WERI-Rb-1 (cell line): ENCODE measurements at regions not wholly inside any gene's neighbourhood (a gene's known extent, or its start where the extent isn't known, plus 50 kb on each side); places are given as distances from the start of the nearest gene placed in this dataset.

Experiments
- DNase-seq: peaks from one replicate; pipeline ENCODE4 v3.0.0-alpha.2; 2020
- H3K27ac ChIP-seq: fragments of 250-450 bp; sonication (Bioruptor Pico); 2 replicates; pipeline ENCODE4 v1.5.1; 2020; ENCODE audit warnings: mild to moderate bottlenecking, moderate library complexity
- H3K27me3 ChIP-seq: fragments of 250-450 bp; sonication (Bioruptor Pico); 2 replicates; pipeline ENCODE4 v1.5.1; 2021; ENCODE audit warnings: mild to moderate bottlenecking, low read depth, moderate library complexity; ENCODE audit not compliant: insufficient read depth, severe bottlenecking
- H3K36me3 ChIP-seq: fragments of 250-450 bp; sonication (Bioruptor Pico); 2 replicates; pipeline ENCODE4 v1.5.1; 2020; ENCODE audit warnings: mild to moderate bottlenecking, moderate library complexity
- H3K4me3 ChIP-seq: 2 replicates; pipeline ENCODE4 v1.5.1; 2011; ENCODE audit warnings: low read depth, mild to moderate bottlenecking, control low read depth, low read length
- H3K9me3 ChIP-seq: fragments of 250-450 bp; sonication (Bioruptor Pico); 2 replicates; pipeline ENCODE4 v1.5.1; 2021; ENCODE audit warnings: mild to moderate bottlenecking, moderate library complexity; ENCODE audit not compliant: severe bottlenecking
- TF ChIP-seq, protein P1 (sequence below): IDR thresholded peaks from 2 replicates; pipeline ENCODE4 v1.5.1; 2011; ENCODE audit warnings: low read depth, mild to moderate bottlenecking, control low read depth, inconsistent platforms, low read length

DNA sequence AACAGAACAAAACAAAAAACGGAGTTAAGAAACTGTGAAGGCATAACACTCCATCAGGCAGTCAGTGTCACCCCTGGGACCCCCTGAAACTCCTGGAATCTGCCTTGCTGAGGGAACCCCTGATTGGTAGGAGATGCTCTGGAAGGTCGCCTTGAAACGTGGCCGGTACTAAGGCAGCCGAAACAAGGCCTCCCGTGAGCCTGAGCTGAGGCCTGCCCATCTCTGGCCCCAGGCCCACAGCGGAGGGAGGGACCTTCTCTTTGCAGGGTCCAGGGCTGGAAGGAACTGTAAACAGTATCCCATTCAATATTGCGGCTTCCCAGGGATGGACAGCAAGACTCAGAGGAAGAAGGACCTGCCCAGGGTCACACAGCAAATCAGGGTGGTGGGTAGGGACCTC is 155.7 kb downstream of the INHBB start:
- no peak for DNase-seq
- Histone ChIP-seq H3K27ac (no peak overlapping the region), H3K4me3 (no peak overlapping the region), H3K27me3 (no peaks in the 10 kb centered on the region), H3K9me3 (no peaks in the 10 kb centered on the region), H3K36me3 (no peaks in the 10 kb centered on the region)
- TF ChIP-seq, protein P1, sequence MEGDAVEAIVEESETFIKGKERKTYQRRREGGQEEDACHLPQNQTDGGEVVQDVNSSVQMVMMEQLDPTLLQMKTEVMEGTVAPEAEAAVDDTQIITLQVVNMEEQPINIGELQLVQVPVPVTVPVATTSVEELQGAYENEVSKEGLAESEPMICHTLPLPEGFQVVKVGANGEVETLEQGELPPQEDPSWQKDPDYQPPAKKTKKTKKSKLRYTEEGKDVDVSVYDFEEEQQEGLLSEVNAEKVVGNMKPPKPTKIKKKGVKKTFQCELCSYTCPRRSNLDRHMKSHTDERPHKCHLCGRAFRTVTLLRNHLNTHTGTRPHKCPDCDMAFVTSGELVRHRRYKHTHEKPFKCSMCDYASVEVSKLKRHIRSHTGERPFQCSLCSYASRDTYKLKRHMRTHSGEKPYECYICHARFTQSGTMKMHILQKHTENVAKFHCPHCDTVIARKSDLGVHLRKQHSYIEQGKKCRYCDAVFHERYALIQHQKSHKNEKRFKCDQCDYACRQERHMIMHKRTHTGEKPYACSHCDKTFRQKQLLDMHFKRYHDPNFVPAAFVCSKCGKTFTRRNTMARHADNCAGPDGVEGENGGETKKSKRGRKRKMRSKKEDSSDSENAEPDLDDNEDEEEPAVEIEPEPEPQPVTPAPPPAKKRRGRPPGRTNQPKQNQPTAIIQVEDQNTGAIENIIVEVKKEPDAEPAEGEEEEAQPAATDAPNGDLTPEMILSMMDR, result no peak

DNA sequence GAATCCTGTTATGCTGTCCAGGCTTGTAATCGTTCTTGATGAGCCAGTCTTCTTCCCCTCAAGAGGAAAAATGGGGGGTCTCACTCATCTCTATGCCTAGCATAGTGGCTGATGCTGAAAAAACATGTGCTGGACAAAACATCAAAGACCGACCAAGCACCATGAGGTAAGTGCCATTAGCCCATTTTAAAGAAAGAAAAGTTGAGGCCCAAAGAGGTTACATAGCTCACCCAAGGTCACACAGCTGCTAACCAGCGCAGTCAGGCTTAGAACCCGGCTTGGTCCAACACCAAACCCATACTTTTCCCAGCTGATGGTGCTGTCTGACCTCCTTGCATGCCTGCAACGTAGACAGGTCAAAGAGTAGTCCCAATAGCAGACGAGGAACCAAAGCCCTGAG is 156.4 kb downstream of the INHBB start:
- TF ChIP-seq, protein P1, result no peak
- Histone ChIP-seq H3K36me3 (no peaks in the 10 kb centered on the region), H3K27ac (no peak overlapping the region), H3K4me3 (no peak overlapping the region), H3K27me3 (no peaks in the 10 kb centered on the region), H3K9me3 (no peaks in the 10 kb centered on the region)
- DNase-seq, result no peak

DNA sequence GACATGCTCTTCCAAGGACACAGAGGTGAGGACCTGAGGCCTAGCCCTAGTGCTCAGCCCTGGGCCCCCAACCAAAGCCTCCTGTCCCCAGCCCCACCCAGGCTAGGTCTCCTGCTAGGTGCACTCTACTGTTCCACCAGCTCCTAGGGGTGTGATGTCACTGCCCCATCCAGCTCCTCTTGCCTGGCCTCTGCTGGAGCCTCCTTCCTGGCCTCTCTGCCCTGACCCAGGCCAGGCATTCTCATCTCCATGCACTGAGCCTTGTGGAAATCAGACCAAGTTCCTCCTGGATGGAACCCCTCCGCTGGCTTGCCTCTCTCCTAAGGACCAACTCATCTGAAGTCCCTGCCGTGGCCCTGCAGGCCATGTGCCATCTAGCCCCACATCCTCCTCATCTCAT is 156.8 kb downstream of the INHBB start:
- H3K36me3 ChIP-seq, result no peaks in the 10 kb centered on the region
- no peaks in the 10 kb centered on the region for H3K9me3 ChIP-seq
- H3K4me3 ChIP-seq, result no peak overlapping the region
- no peak overlapping the region for H3K27ac ChIP-seq
- DNase-seq, result no peak
- no peaks in the 10 kb centered on the region for H3K27me3 ChIP-seq
- TF ChIP-seq, protein P1, result no peak

DNA sequence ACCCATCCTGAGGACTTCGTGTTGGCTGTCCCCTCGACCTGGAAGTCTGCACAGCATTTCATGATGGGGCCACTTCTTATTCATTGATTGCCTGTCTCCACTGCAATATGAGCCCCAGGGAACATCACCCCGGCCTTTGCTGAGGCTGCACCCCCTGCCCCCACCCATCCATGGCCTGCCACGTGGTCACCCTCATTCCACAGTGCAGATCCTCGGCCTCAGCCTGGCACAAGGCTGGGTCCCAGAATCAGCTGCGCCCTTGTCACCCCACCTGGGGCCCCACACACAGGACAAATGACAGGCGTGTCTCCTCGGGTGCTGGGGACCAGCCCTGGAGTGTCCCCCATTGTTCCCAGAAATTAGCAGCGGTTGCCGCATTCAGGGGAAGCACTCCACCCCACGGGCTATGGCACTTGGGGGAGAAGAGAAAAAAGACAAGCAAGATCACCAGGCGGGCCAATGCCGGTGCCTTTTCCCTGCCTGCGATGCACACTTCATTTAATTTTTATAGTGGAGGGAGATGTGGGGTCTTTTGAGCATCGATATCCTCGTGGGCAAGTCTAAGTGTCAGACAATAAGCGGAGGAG is 157.4 kb downstream of the INHBB start:
- Histone ChIP-seq H3K36me3 (no peaks in the 10 kb centered on the region), H3K4me3 (no peak overlapping the region), H3K27ac (no peak overlapping the region), H3K27me3 (no peaks in the 10 kb centered on the region), H3K9me3 (no peaks in the 10 kb centered on the region)
- no peak for DNase-seq
- TF ChIP-seq, protein P1, result no peak

DNA sequence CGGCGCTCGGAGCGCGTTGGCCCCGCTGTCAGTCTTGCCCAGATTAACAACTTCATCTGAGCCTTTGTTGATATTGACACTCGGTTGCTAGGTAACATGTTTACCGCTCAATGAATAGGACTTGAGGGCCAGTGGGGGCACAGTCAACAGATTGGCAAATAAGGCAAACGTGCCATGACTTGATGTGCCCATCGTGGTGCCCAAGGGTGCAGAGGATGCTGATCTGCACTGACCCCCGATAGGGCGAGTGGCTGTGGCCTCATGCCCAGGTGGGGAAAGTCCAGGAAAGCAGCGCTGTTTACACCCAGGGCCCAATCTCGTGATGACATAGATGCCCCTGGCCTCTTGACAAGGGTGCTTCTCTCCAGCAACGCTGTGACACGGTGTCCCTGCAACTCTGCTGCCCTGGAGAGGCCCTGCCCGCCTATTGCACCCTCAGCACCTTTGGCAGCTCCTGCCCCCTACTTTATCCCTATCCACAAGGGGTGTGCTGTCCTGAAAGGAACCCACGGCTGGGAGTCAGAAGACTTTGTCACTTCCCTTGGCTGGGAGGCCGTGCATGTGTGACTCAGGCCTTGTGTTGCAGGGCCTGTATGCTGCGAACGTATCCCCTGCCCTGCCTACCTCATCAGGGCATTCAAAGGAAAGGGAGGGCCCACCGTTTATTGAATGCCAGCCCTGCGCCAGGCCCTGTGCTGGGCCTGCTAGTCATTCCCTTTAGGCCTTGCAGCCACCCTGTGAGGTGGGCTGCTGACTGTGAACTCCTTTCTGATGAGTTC is 158.0 kb downstream of the INHBB start:
- H3K4me3 ChIP-seq, result no peak overlapping the region
- H3K9me3 ChIP-seq, result no peaks in the 10 kb centered on the region
- TF ChIP-seq, protein P1, result no peak
- no peak for DNase-seq
- H3K36me3 ChIP-seq, result no peaks in the 10 kb centered on the region
- H3K27ac ChIP-seq, result no peak overlapping the region
- no peaks in the 10 kb centered on the region for H3K27me3 ChIP-seq
